Stimulated activated CD8-positive, alpha-beta memory T cell treated with anti-CD3 and anti-CD28 coated beads, Interleukin-2, amount 100 ng/mL, for 1 hour (primary cell): ENCODE measurements at regions not wholly inside any gene's neighbourhood (a gene's known extent, or its start where the extent isn't known, plus 50 kb on each side); places are given as distances from the start of the nearest gene placed in this dataset.

Experiments
- DNase-seq, 2 donors: peaks; one replicate each; pipeline ENCODE4 v3.0.0-alpha.2; 2020; ENCODE audit warnings: low read depth in 2 of 2

DNA sequence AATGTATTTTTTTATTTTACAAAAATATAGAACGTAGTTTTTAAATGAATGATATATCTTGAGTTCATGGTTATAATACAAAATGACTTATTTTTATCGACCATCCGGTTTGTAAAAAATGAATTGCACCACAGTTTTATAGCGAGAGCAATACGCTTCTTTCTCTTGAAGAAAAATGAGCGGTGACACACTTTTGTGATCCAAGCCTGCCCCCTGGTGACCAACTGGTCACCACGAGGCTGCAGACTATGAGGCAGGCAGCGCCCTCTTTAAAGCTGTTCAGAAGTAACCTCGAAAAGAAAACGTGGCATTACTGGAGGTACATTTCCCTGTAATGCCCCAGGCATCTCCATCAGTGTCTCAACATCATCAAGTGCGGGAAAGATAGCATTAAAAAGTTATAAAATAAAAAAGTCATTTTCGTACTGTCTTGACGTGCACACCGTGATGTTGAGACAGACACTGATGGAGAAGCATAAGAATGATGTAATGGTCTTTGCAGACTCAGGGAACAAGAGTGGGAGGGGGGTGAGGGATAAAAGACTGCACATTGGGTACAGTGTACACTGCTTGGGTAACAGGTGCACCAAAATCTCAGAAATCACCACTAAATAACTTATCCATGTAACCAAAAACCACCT lies 734.2 kb upstream of the ADAMTS5 start:
- peak in 1 of 2 donors; percentile 10 for DNase-seq

DNA sequence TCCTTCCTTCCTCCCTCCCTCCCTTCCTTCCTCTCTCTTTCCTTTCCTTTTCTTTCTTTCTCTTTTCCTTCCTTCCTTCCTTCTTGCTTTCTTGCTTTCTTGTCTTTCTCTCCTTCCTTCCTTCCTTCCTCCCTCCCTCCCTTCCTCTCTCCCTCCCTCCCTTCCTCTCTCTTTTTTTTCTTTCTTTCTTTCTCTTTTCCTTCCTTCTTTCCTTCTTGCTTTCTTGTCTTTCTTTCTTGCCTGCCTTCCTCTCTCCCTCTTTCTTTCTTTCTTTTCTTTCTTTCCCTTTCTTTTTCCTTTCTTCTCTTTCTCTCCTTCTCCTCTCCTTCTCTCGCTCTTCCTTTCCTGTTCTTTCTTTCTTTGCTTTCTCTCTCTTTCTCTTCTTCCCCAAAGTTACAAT lies 728.4 kb upstream of the ADAMTS5 start:
- no peak for DNase-seq

DNA sequence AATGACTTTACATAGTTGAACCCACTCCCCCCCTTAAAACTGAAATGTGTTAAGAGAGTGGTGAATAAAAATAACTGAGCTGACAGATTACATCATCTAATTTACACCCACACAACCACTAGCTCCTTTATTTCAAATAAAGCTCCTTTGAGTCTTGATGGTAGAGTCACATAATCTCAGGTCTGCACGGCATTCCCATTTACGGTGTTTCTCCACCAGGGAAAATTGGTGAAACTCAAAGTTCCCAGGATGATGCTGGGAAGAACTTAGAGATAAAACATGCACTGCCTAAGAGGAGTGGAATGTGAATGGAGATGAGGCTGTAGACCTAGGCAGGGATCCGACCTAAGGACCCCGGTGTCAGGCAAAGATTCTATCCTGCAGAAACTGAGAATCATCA lies 727.8 kb upstream of the ADAMTS5 start:
- DNase-seq = no peak

DNA sequence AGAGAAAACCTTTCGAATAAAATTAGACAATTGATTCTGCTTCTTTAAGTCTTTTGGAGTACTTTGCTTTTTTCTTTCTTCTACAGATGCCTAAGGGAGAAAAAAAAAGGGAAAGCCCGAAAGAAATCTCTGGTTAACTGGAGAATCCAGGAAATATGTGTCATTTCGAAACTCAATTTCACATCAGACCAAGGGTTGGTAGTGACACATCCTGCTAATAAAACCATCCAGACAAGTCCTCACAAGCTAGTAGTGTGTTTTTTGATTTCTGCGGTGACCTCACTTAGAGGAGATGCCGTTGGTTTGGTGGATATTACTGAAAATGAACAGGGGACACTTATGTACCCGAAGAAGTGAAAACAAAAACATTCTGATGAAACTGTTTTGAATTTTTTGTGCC lies 726.5 kb upstream of the ADAMTS5 start:
- no peak for DNase-seq

DNA sequence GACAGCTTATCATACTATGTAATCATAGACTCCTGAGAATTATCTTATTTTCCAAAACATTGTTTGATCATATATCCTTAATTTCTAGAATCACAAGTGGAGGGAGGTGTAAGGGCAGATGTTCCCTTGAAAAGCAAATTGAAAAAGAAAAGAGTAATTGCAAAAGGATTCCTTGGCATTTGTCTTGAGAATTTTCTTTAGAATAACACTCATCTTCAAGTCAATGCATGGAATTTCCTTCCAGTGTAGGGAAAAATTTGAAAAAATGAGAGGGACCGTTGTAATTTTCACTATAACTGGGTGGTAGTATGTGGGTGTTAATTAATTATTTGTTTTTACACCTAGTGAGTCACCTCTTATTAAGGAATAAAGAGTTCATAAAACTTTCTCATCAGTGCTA lies 724.6 kb upstream of the ADAMTS5 start:
- no peak for DNase-seq

DNA sequence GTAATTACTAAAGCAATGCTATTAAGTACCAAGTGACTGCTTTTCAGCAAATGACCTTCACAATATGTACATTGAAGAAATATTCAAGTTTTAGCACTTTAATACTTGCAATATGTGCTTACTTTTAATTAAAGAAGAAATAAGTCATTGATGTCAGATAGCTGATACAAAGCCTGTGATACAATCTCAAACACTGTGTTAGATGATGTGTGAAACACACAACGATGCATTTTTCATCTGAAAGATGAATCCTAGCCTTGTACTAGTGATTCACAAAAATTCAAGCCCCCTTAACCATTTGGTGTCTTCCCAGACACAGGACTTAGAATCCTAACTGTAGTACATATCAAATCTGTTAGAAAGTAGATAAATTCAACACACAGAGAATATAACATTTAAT lies 724.1 kb upstream of the ADAMTS5 start:
- DNase-seq = no peak

DNA sequence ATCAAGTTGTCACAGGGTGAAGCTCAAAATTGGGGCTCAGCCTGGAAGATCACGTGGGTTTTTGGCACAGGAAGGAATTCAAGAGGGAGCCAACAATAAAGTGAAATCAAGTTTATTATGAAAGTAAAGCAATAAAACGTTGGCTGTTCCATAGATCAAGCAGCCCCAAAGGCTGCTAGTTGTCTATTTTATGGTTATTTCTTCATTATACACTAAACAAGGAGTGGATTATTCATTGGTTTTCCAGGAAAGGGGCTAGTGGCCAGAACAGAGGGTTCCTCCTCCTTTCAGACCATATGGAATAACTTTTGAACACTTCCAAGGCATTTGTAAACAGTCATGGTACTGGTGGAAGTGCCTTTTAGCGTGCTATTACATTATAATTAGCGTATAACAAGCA lies 723.5 kb upstream of the ADAMTS5 start:
- DNase-seq = no peak

DNA sequence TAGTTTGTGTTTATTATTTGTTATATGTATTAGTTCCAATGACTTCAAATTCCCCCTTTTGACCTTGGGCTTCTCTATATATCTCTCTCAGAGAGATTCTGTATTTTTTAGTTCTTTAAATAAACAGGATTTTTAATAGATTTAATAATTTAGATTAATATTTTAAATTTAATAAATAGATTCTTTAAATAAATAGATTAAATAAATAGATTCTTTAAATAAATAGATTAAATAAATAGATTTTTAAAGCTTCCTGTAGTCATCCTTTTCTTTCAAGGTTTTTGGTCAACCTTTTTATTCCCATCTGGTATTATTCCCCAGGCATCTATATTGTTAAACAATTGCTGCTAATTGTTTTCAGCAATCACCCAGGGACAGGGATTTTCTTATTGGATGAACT lies 721.9 kb upstream of the ADAMTS5 start:
- DNase-seq = no peak

DNA sequence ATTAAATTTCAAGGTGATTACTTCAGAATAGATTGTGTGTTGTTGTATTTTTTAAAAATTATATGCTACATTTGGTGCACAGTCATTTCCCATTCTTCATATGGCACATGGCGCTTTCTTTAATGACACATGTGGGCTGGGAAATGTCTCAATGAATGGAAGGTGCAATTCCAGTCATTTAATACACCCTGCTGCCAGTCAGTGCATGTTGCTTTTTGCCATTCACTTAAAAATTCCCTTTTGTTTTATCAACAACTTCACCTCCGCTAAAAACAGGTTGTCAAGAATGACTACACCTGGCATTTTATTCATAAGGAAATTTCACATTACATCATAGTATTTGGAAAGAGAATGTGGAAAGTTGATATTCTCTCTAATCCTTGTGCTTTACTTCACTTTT lies 716.4 kb upstream of the ADAMTS5 start:
- no peak for DNase-seq

DNA sequence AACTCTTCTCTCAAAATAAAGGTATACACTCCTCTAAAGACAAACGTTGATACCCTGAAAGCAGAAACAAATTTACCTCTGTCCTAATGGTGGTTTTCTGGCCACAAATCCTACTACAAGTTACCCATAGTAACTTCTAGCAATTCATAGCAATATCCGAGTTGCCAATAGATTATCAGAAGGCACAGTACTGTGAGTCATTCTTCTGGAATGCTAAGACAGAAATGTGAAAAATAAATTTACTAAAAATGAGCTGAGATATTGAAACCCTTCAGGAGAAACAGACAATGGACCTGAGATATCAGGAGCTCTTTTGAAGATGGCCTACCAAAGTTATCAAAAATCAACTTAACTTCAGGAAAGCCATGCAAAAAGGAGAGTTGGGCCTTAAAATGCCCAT lies 715.0 kb upstream of the ADAMTS5 start:
- DNase-seq = no peak

DNA sequence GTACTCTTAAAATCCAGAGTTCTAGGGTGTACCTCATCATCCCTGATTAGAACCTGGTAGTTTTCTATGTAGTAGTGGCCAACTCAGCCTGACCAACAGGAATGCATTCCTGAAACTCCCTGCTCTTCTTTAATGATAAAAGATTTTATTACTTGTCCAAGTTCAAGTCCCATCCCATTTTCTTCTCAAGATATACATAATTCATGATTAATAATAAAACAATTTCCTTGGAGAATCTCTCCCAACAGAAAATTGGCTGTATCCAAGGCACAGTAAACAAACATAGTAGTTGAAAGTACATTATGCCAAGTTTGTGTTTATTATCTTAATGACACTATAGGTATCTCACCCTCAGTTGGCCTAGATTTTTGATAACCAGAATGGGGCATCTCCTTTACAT lies 714.1 kb upstream of the ADAMTS5 start:
- no peak for DNase-seq

DNA sequence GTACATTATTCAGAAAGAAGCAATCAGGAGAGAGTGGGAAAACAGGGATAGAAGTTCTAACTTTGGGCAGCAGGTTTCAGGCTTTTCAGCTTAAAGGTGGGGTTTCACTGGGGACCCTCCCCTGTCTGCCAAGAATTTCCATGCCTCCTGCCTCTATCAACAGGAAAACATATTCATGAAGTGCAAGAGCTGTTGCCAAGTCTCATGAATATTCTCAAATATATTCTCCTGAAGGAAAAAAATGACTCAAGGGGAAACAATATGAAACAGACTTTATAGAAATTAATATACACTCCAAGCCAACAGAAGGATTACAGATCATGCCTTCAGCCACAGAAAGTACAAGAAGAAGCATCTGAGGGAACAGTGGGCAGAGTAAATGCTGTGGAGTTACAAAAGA lies 713.3 kb upstream of the ADAMTS5 start:
- DNase-seq = no peak

DNA sequence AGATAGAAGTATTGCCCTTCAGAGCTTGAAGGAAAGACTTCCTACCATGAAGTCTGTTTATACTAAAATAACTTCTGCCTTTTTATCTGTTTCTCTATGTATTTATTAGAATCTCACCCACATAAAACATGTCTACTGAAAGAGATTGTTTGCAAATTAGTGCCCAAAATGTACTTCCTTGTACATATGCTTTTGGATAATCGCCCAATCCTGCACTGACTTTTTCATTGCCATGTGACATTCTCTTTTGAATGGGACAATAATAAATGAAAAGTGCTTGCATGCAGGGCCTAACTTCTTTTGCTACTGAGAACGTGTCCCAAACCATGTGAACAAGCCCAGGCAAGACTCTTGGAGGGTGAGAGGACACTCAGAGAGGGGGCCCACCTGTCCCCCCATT lies 711.6 kb upstream of the ADAMTS5 start:
- DNase-seq = no peak

DNA sequence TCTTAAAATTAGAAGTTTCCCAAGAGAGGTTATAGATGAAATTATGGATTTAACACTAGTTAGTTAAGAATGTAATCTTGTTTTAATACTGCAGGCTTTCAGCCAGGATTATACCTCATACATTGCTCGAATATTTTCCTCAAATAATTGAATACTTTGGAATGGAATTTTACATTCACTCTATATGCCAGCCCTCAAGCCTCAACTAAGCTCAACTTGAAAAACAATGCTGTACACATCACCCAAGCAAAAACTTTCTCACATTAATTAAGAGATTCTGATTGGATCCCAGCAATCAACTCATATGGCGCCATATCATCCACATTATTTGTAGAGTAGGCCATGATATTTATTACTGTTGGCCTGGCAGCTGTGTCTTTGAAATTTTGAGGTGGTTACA lies 710.7 kb upstream of the ADAMTS5 start:
- DNase-seq = no peak

DNA sequence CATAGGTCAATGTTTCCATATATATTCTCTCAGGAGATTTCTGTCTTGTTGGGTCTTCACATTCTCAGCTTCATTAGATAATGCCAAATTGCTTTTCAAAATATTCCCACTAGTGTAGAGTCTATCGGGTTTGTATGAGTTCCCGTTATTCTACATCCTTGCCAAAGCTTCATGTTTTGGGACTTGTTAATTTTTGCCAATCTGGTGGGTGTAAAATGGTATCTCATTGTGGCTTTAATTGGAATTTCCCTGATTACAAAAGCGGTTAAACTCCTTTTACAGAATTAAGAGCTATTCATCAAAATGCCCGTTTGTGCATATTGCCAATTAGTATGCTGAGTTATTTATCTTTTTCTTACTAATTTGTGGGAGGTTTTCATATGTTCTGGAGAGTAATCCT lies 708.4 kb upstream of the ADAMTS5 start:
- DNase-seq = no peak

DNA sequence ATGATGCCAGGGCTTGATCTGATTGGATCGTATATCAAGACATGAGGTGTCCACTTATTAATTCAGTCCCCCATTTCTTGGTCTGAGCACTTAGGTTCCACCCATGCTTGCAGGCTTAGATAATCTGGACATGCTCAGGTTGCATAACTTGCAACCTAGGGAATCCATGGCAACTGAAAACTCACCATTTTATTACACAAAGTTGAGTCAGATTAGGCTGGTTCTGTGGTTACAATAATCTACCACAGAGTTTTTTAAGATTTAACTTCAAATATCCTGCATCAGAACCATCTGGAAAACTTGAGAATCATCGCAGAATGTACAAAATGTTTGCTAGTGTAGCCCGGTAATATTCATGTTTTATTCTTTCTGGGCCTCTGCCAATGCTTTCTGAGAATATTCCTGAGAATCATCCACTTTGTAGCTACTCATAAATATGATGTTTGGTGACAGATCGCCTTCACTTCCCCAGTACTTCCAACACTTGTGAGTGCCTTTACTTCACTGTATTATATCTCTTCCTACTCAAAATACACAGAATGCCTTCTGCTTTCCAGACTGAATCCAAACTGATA lies 707.2 kb upstream of the ADAMTS5 start:
- DNase-seq = no peak

DNA sequence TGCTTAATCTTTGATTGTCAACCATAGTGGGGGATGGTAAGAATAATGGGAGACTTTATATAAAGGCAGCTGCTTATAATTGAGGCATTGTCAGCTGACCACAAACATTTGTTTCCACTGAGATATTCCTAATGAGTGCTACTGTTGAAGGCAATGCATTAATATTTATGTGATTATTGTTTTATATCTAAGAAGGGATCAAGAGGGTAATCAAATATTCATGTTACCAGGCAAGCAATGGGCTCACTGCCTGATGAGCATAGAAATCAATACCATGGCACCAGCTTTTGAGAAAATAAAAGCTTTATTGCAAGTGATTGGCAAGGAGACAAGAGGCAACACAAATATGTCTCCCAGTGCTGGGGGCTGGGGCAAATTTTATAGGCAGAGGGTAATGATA lies 706.7 kb upstream of the ADAMTS5 start:
- no peak for DNase-seq

DNA sequence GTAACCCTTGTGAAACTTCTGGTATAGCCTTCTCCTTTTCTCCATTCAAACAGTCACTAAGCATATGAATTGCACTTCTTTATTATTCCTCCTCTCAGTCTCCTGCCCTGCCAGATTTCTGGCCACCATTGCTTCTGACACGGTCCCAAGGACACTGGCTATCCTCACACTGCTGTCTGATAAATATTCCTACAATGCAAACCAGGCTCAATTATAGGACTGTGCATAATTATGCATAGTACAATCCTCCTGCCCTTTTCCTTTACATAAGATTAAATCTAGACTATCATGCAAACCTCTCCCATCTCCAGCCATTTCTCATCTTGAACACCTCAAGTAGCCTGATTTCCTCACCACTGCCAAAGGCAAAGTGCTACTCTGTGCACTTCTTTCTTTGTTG lies 704.3 kb upstream of the ADAMTS5 start:
- no peak for DNase-seq

DNA sequence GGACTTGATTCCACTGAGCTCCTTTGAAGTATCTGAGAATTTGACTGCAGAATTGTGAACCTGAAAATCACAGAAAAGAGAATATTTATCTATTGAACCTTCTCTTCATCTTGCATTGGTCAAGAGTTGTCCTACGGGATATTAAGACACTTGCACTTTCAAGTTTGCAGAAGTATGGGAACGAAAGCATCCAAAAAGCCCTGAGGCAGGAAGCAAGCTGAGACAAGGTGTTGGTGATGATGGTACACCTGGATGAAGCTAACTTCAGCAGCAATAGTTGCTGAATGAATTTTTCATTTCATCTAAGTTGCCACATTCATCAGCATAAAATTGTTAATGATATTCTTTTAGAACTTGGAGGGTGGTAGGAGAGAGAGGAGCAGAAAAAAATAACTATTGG lies 686.6 kb upstream of the ADAMTS5 start:
- no peak for DNase-seq

DNA sequence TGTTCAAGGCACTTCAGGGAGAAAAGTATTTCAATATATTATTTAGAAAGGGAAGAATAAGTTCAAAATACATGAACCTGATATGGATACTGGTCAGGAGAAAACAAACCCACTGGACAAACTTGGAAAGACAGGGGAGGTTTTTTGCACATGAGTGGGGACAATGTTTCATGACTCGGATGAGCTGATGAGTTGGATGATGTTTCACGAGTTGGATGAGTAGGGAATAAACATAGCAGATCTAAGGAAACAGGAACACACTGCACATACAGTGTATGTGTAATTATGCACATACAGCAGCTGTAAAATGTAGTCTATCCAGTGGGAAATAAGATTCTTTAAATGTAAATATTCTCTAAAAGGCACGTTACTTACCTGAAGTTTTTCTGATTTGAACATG lies 682.9 kb upstream of the ADAMTS5 start:
- DNase-seq = no peak

DNA sequence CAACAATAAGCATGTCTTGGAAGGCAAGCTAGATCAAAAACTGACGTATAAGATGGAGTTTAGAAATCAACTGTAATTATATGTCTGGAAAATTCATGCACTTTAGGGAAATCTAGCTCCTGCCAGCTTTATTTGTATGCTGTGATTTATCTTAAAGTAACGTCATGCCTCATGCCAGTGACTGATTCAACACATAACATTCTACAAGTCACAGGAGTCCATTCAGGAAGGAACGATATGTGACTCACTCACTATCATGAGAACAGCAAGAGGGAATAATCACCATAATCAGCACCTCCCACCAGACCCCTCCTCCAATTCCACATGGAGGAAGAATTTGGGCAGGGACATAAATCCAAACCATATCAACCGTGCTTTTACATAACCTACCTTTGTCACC lies 682.4 kb upstream of the ADAMTS5 start:
- no peak for DNase-seq

DNA sequence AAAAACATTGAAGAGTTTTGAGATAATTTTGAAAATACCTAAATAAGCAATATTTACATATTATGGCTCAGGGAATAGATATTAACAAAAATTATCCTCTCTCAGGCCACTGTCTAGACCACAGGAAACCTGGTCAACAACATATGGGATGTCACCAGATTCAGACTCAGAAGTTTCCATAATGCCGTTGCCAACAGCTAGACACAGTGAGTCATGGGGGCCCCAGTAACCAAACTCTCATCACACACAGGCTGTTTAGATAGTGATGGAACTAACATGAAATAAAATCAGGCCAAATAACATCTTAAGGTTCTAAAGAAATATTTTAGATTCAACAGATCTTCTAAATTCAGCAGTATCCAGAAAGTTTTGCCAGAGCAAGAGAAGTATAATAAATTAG lies 681.7 kb upstream of the ADAMTS5 start:
- DNase-seq = no peak

DNA sequence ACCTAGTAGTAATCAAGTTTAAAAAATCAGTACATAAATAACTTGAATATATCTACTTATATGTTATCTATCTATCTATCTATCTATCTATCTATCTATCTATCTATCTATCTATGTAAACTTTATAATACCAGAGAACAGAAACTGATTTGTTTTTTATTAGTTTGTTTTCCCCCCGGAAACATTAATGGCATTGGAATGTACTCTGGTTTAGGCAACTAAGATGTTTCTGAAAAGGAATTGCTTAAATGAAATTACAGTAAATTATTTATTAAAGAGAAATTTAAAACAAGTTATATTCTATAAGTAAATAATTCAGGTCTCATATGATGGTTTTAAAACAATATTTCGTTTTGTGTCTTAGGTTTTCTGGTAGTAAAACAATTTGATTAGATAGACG lies 681.0 kb upstream of the ADAMTS5 start:
- no peak for DNase-seq

DNA sequence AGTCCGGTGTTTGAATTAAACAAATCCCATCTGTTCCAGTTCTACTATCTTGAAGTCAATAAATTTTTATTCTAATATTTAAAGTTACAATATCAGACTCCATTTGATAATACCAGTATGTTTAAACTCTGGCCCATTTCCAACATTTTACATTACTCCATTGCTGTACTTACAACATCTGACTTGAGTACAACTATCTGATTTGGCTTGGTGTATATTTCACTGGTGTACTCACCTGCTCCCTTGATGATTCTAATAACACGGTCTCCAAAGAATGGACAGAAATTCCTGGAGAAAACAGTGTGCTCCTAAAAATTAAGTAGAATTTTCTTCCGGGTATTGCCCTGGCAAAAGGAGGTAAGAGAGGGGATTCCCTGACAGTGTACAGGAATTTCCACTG lies 680.5 kb upstream of the ADAMTS5 start:
- DNase-seq = no peak
